ENCODE measurements at regions not wholly inside any gene's neighbourhood (a gene's known extent, or its start where the extent isn't known, plus 50 kb on each side); places are given as distances from the start of the nearest gene placed in this dataset.

GRCh38 chr3:176932433-176932832, 264.8 kb downstream of the TBL1XR1 start:
- TF ChIP-seq ESRRA (IDR thresholded peaks at IDR 0.05; ENCODE audit: borderline replicate concordance, low read depth): no peak
- no peak for TF ChIP-seq MTA1 (IDR thresholded peaks at IDR 0.05; ENCODE audit: borderline replicate concordance)
- no peak for TF ChIP-seq ZNF12 (CRISPR knock-in tag; IDR thresholded peaks at IDR 0.05)
- TF ChIP-seq ZNF143 (CRISPR knock-in tag; IDR thresholded peaks at IDR 0.05): no peak
- no peak for TF ChIP-seq MYNN (IDR thresholded peaks at IDR 0.05)
- TF ChIP-seq MYNN (CRISPR knock-in tag; IDR thresholded peaks at IDR 0.05): no peak
- TF ChIP-seq BHLHE40 (IDR thresholded peaks at IDR 0.05; ENCODE audit: low read length): no peak
- no peak for TF ChIP-seq HDAC2 (IDR thresholded peaks at IDR 0.05)
- TF ChIP-seq GABPA (tag; conservative IDR thresholded peaks at IDR 0.05; ENCODE audit: low read depth): no peak
- TF ChIP-seq USF2 (CRISPR knock-in tag; IDR thresholded peaks at IDR 0.05): no peak

Measured in K562 (cell line).